Stomach (tissue), 4 donors: ENCODE measurements at regions not wholly inside any gene's neighbourhood (a gene's known extent, or its start where the extent isn't known, plus 50 kb on each side); places are given as distances from the start of the nearest gene placed in this dataset.
A peak's percentile ranks its signal among the peaks of the same experiment; 100 is the strongest.

Experiments
- POLR2A ChIP-seq, 4 donors: fragments of 450-650 bp; IDR thresholded peaks; one replicate each; pipeline ENCODE4 v1.6.1; 2016; ENCODE audit warnings: antibody characterized with exemption in 4 of 4, control low read depth in 2 of 4, mild to moderate bottlenecking in 1 of 4, moderate library complexity in 1 of 4
- POLR2AphosphoS5 ChIP-seq, 3 donors: sonication (generic); formaldehyde crosslinking; IDR thresholded peaks; one replicate each; pipeline ENCODE4 v1.6.1; 2016; ENCODE audit warnings: antibody characterized with exemption in 3 of 3
- TF ChIP-seq, protein P1 (sequence below), 7 experiments: fragments of 450-650 bp in 4 of 7; fragments of 200-600 bp in 3 of 7; sonication (generic) in 3 of 7; IDR thresholded peaks; one replicate each; pipeline ENCODE4 v1.5.1; 2016 to 2019; ENCODE audit warnings: antibody characterized with exemption in 7 of 7, control low read depth in 2 of 7, mild to moderate bottlenecking in 1 of 7

DNA sequence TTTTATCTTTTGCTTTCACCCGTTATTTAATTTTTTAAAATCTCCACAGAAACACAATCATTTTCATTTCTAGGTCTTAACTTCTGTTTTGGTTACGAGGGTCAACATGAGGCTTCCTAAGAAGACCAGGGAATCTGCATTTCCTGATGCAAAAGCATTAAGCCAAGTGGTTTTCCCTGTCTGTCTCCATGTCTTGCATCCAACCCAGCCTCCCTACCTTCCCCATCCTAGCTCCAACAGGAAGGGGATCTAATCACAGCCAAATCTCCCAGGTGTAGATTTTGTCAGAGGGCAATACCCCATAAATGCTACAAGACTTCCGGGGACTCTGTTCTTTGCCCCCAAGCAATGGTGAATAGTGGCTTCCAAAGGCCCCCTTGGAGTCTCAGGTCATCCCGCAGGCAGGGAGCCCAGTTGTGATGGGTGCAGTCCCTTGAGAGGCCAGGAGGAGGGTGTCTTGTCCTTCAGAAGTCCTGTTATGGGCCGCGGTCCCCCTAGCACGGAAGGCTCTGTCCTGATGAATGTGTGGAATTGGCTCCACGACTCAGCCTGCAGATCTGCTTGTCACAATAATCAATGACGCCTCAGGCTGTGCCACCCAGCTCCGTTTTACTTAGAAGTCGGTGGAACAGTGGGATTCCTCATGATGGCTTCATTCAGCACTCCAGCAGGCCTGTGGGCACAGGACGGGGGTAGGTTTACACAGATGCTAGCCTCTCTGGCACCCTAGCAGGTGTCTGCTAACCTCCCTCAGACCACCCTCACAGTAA lies 141.1 kb downstream of the RGS9 start:
- TF ChIP-seq POLR2A (IDR thresholded peaks at IDR 0.05) (no peak), POLR2AphosphoS5 (IDR thresholded peaks at IDR 0.05) (no peak)
- TF ChIP-seq, protein P1, sequence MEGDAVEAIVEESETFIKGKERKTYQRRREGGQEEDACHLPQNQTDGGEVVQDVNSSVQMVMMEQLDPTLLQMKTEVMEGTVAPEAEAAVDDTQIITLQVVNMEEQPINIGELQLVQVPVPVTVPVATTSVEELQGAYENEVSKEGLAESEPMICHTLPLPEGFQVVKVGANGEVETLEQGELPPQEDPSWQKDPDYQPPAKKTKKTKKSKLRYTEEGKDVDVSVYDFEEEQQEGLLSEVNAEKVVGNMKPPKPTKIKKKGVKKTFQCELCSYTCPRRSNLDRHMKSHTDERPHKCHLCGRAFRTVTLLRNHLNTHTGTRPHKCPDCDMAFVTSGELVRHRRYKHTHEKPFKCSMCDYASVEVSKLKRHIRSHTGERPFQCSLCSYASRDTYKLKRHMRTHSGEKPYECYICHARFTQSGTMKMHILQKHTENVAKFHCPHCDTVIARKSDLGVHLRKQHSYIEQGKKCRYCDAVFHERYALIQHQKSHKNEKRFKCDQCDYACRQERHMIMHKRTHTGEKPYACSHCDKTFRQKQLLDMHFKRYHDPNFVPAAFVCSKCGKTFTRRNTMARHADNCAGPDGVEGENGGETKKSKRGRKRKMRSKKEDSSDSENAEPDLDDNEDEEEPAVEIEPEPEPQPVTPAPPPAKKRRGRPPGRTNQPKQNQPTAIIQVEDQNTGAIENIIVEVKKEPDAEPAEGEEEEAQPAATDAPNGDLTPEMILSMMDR (IDR thresholded peaks at IDR 0.05) = peak in 5 of 7 experiments; percentile 42 to 65 (median 46)
